K562 (cell line): ENCODE measurements at regions not wholly inside any gene's neighbourhood (a gene's known extent, or its start where the extent isn't known, plus 50 kb on each side); places are given as distances from the start of the nearest gene placed in this dataset.
A peak's percentile ranks its signal among the peaks of the same experiment; 100 is the strongest.

Source experiments
- ARID1B ChIP-seq: fragments of 450-650 bp; IDR thresholded peaks from 2 replicates; pipeline ENCODE4 v1.6.1; 2016; ENCODE audit warnings: antibody characterized with exemption, mild to moderate bottlenecking, inconsistent platforms
- ATF2 ChIP-seq: sonication (generic); formaldehyde crosslinking; IDR thresholded peaks from 2 replicates; pipeline ENCODE4 v1.8.1; 2022; ENCODE audit warnings: missing genetic modification reagents
- BDP1 ChIP-seq: IDR thresholded peaks from 3 replicates; pipeline ENCODE4 v1.6.1; 2011; ENCODE audit not compliant: insufficient read length, insufficient read depth
- BRD4 ChIP-seq: fragments of 200-600 bp; sonication (generic); IDR thresholded peaks from 2 replicates; pipeline ENCODE4 v1.6.1; 2017; ENCODE audit warnings: inconsistent platforms
- CBX8 ChIP-seq: fragments of 200-600 bp; sonication (generic); IDR thresholded peaks from 2 replicates; pipeline ENCODE4 v1.6.1; 2012; ENCODE audit warnings: borderline replicate concordance, mixed run types, low read depth, mild to moderate bottlenecking, moderate library complexity, mixed read lengths, low read length, control low read depth, inconsistent platforms; ENCODE audit not compliant: poor library complexity, severe bottlenecking; ENCODE audit errors: extremely low read depth
- ELK1 ChIP-seq: sonication (generic); formaldehyde crosslinking; IDR thresholded peaks from 2 replicates; pipeline ENCODE4 v1.8.1; 2022; ENCODE audit warnings: missing genetic modification reagents
- EZH2 ChIP-seq: IDR thresholded peaks from 2 replicates; pipeline ENCODE4 v1.6.1; 2012; ENCODE audit warnings: low read depth, mild to moderate bottlenecking, inconsistent platforms, low read length, borderline replicate concordance
- HIVEP1 ChIP-seq: fragments of 250-450 bp; sonication (Bioruptor Pico); IDR thresholded peaks from 2 replicates; pipeline ENCODE4 v1.4.0; 2020; ENCODE audit warnings: mild to moderate bottlenecking
- HNRNPLL ChIP-seq: fragments of 200-400 bp; formaldehyde crosslinking; IDR thresholded peaks from 2 replicates; pipeline ENCODE4 v1.6.1; 2017; ENCODE audit warnings: low read length, low read depth, mild to moderate bottlenecking; ENCODE audit not compliant: poor library complexity, severe bottlenecking
- IRF1 ChIP-seq: sonication (generic); formaldehyde crosslinking; IDR thresholded peaks from 2 replicates; pipeline ENCODE4 v1.8.0; 2022; ENCODE audit warnings: missing genetic modification reagents, mild to moderate bottlenecking, borderline replicate concordance
- IRF2 ChIP-seq: sonication (generic); formaldehyde crosslinking; IDR thresholded peaks from 2 replicates; pipeline ENCODE4 v1.8.1; 2022; ENCODE audit warnings: mild to moderate bottlenecking, missing genetic modification reagents
- KDM5B ChIP-seq: fragments of 200-600 bp; sonication (generic); IDR thresholded peaks from 2 replicates; pipeline ENCODE4 v1.6.1; 2012; ENCODE audit warnings: low read depth, mild to moderate bottlenecking, moderate library complexity, low read length, control low read depth, inconsistent platforms; ENCODE audit not compliant: insufficient replicate concordance
- KLF1 ChIP-seq: fragments of 450-650 bp; IDR thresholded peaks from 2 replicates; pipeline ENCODE4 v1.6.1; 2016; ENCODE audit warnings: missing genetic modification characterization, missing compliant biosample characterization
- KLF16 ChIP-seq: IDR thresholded peaks from 2 replicates; pipeline ENCODE4 v1.6.1; 2016; ENCODE audit warnings: antibody characterized with exemption
- MIER1 ChIP-seq: fragments of 450-650 bp; IDR thresholded peaks from 2 replicates; pipeline ENCODE4 v1.6.1; 2016; ENCODE audit warnings: antibody characterized with exemption, mild to moderate bottlenecking, low read depth
- NONO ChIP-seq, 2 experiments: fragments of 200-400 bp in 1 of 2; fragments of 450-650 bp in 1 of 2; formaldehyde crosslinking in 1 of 2; IDR thresholded peaks; 2 replicates each; pipeline ENCODE4 v1.6.1; 2017; ENCODE audit warnings: low read depth in 2 of 2, mild to moderate bottlenecking in 2 of 2, moderate library complexity in 2 of 2, low read length in 1 of 2
- RFX7 ChIP-seq: fragments of 250-450 bp; sonication (Bioruptor Pico); IDR thresholded peaks from 2 replicates; pipeline ENCODE4 v1.5.1; 2021; ENCODE audit warnings: mild to moderate bottlenecking
- RUNX1 ChIP-seq: sonication (generic); IDR thresholded peaks from 2 replicates; pipeline ENCODE4 v1.6.1; 2016; ENCODE audit warnings: antibody characterized with exemption, low read depth
- SAFB2 ChIP-seq: fragments of 200-400 bp; formaldehyde crosslinking; IDR thresholded peaks from 2 replicates; pipeline ENCODE4 v1.6.1; 2018; ENCODE audit warnings: borderline replicate concordance, low read length, low read depth, moderate library complexity; ENCODE audit not compliant: severe bottlenecking
- SP1 ChIP-seq: sonication (generic); formaldehyde crosslinking; IDR thresholded peaks from 2 replicates; pipeline ENCODE4 v1.8.1; 2022; ENCODE audit warnings: mild to moderate bottlenecking, missing genetic modification reagents
- U2AF2 ChIP-seq: fragments of 200-400 bp; formaldehyde crosslinking; optimal IDR thresholded peaks from 2 replicates; pipeline ENCODE3; 2017; ENCODE audit warnings: low read depth, mild to moderate bottlenecking, low read length
- ZFP91 ChIP-seq: sonication (generic); formaldehyde crosslinking; IDR thresholded peaks from 2 replicates; pipeline ENCODE4 v1.8.0; 2022; ENCODE audit warnings: mild to moderate bottlenecking, missing genetic modification reagents
- ZNF212 ChIP-seq: fragments of 450-650 bp; formaldehyde crosslinking; IDR thresholded peaks from 2 replicates; pipeline ENCODE4 v1.4.0; 2020; ENCODE audit warnings: mild to moderate bottlenecking
- ZNF324 ChIP-seq: fragments of 250-450 bp; sonication (Bioruptor Pico); IDR thresholded peaks from 2 replicates; pipeline ENCODE4 v1.4.0; 2020; ENCODE audit warnings: mild to moderate bottlenecking
- ZNF76 ChIP-seq: fragments of 250-450 bp; sonication (Bioruptor Pico); IDR thresholded peaks from 2 replicates; pipeline ENCODE4 v1.4.0; 2020; ENCODE audit warnings: mild to moderate bottlenecking, moderate library complexity, borderline replicate concordance

- TF ChIP-seq ZFP91 (no peak), CBX8 (no peak), U2AF2 (no peak), ATF2 (CRISPR knock-in tag) (no peak), KLF16 (no peak), IRF1 (CRISPR knock-in tag) (no peak), KLF1 (tag) (no peak), ZNF76 (CRISPR knock-in tag) (no peak), KDM5B (no peak), ZNF324 (CRISPR knock-in tag) (0 out of 2 replicates have a peak, but pooled peaks have one; percentile 26), ARID1B (no peak), ZNF212 (CRISPR knock-in tag) (0 out of 2 replicates have a peak, but pooled peaks have one; percentile 67), HIVEP1 (CRISPR knock-in tag) (no peak), MIER1 (no peak), EZH2 (no peak), RFX7 (peak; percentile 47), HNRNPLL (no peak), NONO (IDR thresholded peaks at IDR 0.05; ENCODE audit: low read depth in 2 of 2, low read length in 1 of 2) (no peak; a peak in 1 of 4 replicates), ELK1 (CRISPR knock-in tag) (no peak), BDP1 (no peak), BRD4 (no peak), RUNX1 (no peak), IRF2 (CRISPR knock-in tag) (no peak), SP1 (CRISPR knock-in tag) (0 out of 2 replicates have a peak, but pooled peaks have one; percentile 20), SAFB2 (no peak)
Observed at GRCh38 chr6:27810768-27811450, 101.3 kb downstream of the OR2B2 start (continued).
